Skin of body (tissue), 1 donor: ENCODE measurements at regions not wholly inside any gene's neighbourhood (a gene's known extent, or its start where the extent isn't known, plus 50 kb on each side); places are given as distances from the start of the nearest gene placed in this dataset.
"Not testable (repeated sequence)": the region's sequence is repeated elsewhere in the genome, so short reads cannot be mapped to it uniquely, and the experiment has no call there.

Experiments used
- DNase-seq: peaks from one replicate; lab custom pipeline; 2025; lab: John Stamatoyannopoulos, UW

- DNase-seq: no peak
Observed at GRCh38 chr19:28744943-28745342, 468.0 kb downstream of the UQCRFS1 start.

GRCh38 chr19:28744014-28744413, 468.9 kb downstream of the UQCRFS1 start:
- DNase-seq: no peak

GRCh38 chr19:28737021-28737895, 475.7 kb downstream of the UQCRFS1 start:
- DNase-seq: peak; percentile 64

GRCh38 chr19:28736528-28736927, 476.4 kb downstream of the UQCRFS1 start:
- no peak for DNase-seq

- no peak for DNase-seq
Observed at GRCh38 chr19:28731577-28731976, 481.4 kb downstream of the UQCRFS1 start.

- peak; percentile 4 for DNase-seq
Observed at GRCh38 chr19:28730791-28731512, 482.0 kb downstream of the UQCRFS1 start.

- DNase-seq: no peak
Observed at GRCh38 chr19:28727480-28728159, 485.3 kb downstream of the UQCRFS1 start.

GRCh38 chr19:28726533-28727479, 486.1 kb downstream of the UQCRFS1 start:
- DNase-seq: no peak

GRCh38 chr19:28718909-28719308, 494.0 kb downstream of the UQCRFS1 start:
- no peak for DNase-seq

GRCh38 chr19:28715157-28715556, 497.8 kb downstream of the UQCRFS1 start:
- DNase-seq: no peak

- no peak for DNase-seq
Observed at GRCh38 chr19:28711411-28711810, 501.5 kb downstream of the UQCRFS1 start.

- peak; percentile 55 for DNase-seq
Observed at GRCh38 chr19:28710278-28710677, 502.7 kb downstream of the UQCRFS1 start.

GRCh38 chr19:28706693-28707092, 506.3 kb downstream of the UQCRFS1 start:
- DNase-seq: no peak

GRCh38 chr19:28705008-28705407, 507.9 kb downstream of the UQCRFS1 start:
- no peak for DNase-seq

GRCh38 chr19:28703400-28703956, 509.5 kb downstream of the UQCRFS1 start:
- DNase-seq: no peak

- no peak for DNase-seq
Observed at GRCh38 chr19:28701491-28701890, 511.5 kb downstream of the UQCRFS1 start.

GRCh38 chr19:28700176-28700575, 512.8 kb downstream of the UQCRFS1 start:
- no peak for DNase-seq

GRCh38 chr19:28697308-28697707, 515.6 kb downstream of the UQCRFS1 start:
- no peak for DNase-seq

- DNase-seq: no peak
Observed at GRCh38 chr19:28694812-28695211, 518.1 kb downstream of the UQCRFS1 start.

- no peak for DNase-seq
Observed at GRCh38 chr19:28691683-28692082, 521.3 kb downstream of the UQCRFS1 start.

- not testable (repeated sequence) for DNase-seq
Observed at GRCh38 chr19:28689464-28689863, 523.5 kb downstream of the UQCRFS1 start.
